Ishikawa (cell line): ENCODE measurements at regions not wholly inside any gene's neighbourhood (a gene's known extent, or its start where the extent isn't known, plus 50 kb on each side); places are given as distances from the start of the nearest gene placed in this dataset.

Source experiments
- CEBPB ChIP-seq: IDR thresholded peaks from 2 replicates; pipeline ENCODE4 v1.6.1; 2012
- CREB1 ChIP-seq: IDR thresholded peaks from 2 replicates; pipeline ENCODE4 v1.6.1; 2012; ENCODE audit warnings: low read depth
- EGR1 ChIP-seq: IDR thresholded peaks from 2 replicates; pipeline ENCODE4 v1.6.1; 2012
- EP300 ChIP-seq: IDR thresholded peaks from 2 replicates; pipeline ENCODE4 v1.6.1; 2012; ENCODE audit warnings: borderline replicate concordance
- FOXM1 ChIP-seq: IDR thresholded peaks from 2 replicates; pipeline ENCODE4 v1.6.1; 2012; ENCODE audit warnings: low read depth, borderline replicate concordance
- MAX ChIP-seq: IDR thresholded peaks from 2 replicates; pipeline ENCODE4 v1.6.1; 2012
- NFIC ChIP-seq: IDR thresholded peaks from 2 replicates; pipeline ENCODE4 v1.6.1; 2012
- RAD21 ChIP-seq: IDR thresholded peaks from 2 replicates; pipeline ENCODE4 v1.6.1; 2012; ENCODE audit warnings: low read depth
- REST ChIP-seq: IDR thresholded peaks from 2 replicates; pipeline ENCODE4 v1.6.1; 2012; ENCODE audit warnings: low read depth, mild to moderate bottlenecking
- TAF1 ChIP-seq: IDR thresholded peaks from 2 replicates; pipeline ENCODE4 v1.6.1; 2012; ENCODE audit warnings: low read depth, mild to moderate bottlenecking
- TCF12 ChIP-seq: IDR thresholded peaks from 2 replicates; pipeline ENCODE4 v1.6.1; 2012; ENCODE audit warnings: low read depth
- TEAD4 ChIP-seq: IDR thresholded peaks from 2 replicates; pipeline ENCODE4 v1.6.1; 2012
- USF1 ChIP-seq: IDR thresholded peaks from 2 replicates; pipeline ENCODE4 v1.6.1; 2012
- YY1 ChIP-seq: IDR thresholded peaks from 2 replicates; pipeline ENCODE4 v1.6.1; 2012; ENCODE audit warnings: low read depth
- ZBTB7A ChIP-seq: IDR thresholded peaks from 2 replicates; pipeline ENCODE4 v1.6.1; 2012; ENCODE audit warnings: low read depth

GRCh38 chr15:81573098-81573746, 199.2 kb upstream of the TMC3 start:
- no peak for TF ChIP-seq YY1
- TF ChIP-seq ZBTB7A, result no peak
- no peak for TF ChIP-seq REST
- TF ChIP-seq TAF1, result no peak
- TF ChIP-seq RAD21, result no peak
- TF ChIP-seq FOXM1, result no peak
- no peak for TF ChIP-seq TEAD4
- TF ChIP-seq EGR1, result no peak
- TF ChIP-seq TCF12, result no peak
- TF ChIP-seq MAX, result no peak
- no peak for TF ChIP-seq USF1
- no peak for TF ChIP-seq CREB1
- no peak for TF ChIP-seq EP300
- TF ChIP-seq CEBPB, result no peak

GRCh38 chr15:81572190-81572589, 198.2 kb upstream of the TMC3 start:
- no peak for TF ChIP-seq EP300
- TF ChIP-seq RAD21, result no peak
- TF ChIP-seq FOXM1, result no peak
- no peak for TF ChIP-seq NFIC
- no peak for TF ChIP-seq TCF12
- no peak for TF ChIP-seq USF1

- TF ChIP-seq MAX (no peak), CEBPB (no peak), ZBTB7A (no peak), NFIC (no peak), FOXM1 (no peak), TEAD4 (no peak), REST (no peak), TCF12 (no peak), CREB1 (no peak), EGR1 (no peak), YY1 (no peak), TAF1 (no peak), EP300 (no peak), RAD21 (no peak), USF1 (no peak)
Measured at GRCh38 chr15:81569286-81570080, 195.5 kb upstream of the TMC3 start.

- no peak for TF ChIP-seq TCF12
- no peak for TF ChIP-seq CEBPB
- no peak for TF ChIP-seq YY1
- no peak for TF ChIP-seq REST
- TF ChIP-seq RAD21, result no peak
- TF ChIP-seq TAF1, result no peak
- no peak for TF ChIP-seq USF1
- TF ChIP-seq NFIC, result no peak
- TF ChIP-seq FOXM1, result no peak
- no peak for TF ChIP-seq TEAD4
- TF ChIP-seq MAX, result no peak
- no peak for TF ChIP-seq EP300
Measured at GRCh38 chr15:81567924-81568323, 193.9 kb upstream of the TMC3 start.
